Astrocyte (in vitro differentiated cells and primary cell): ENCODE measurements at regions not wholly inside any gene's neighbourhood (a gene's known extent, or its start where the extent isn't known, plus 50 kb on each side); places are given as distances from the start of the nearest gene placed in this dataset.

ENCODE experiments used
- DNase-seq: peaks from one replicate; pipeline ENCODE4 v3.0.0-alpha.2; 2010; ENCODE audit warnings: low read depth
- FAIRE-seq: peaks from 2 replicates; lab custom pipeline; 2011; peaks lifted over from hg19 to GRCh38; lab: Jason Lieb, UNC
- H2AFZ ChIP-seq: 2 replicates; pipeline ENCODE4 v1.6.0; 2012; ENCODE audit warnings: low read depth, low read length, inconsistent platforms
- H3K27ac ChIP-seq: 2 replicates; pipeline ENCODE4 v1.5.1; 2011; ENCODE audit warnings: low read depth, low read length, inconsistent platforms
- H3K27me3 ChIP-seq: 2 replicates; pipeline ENCODE4 v1.6.0; 2011; ENCODE audit warnings: low read length, inconsistent platforms; ENCODE audit not compliant: insufficient read depth
- H3K36me3 ChIP-seq: 2 replicates; pipeline ENCODE4 v1.5.1; 2011; ENCODE audit warnings: low read length, inconsistent platforms; ENCODE audit not compliant: insufficient read depth
- H3K4me1 ChIP-seq: 2 replicates; pipeline ENCODE4 v1.5.1; 2011; ENCODE audit warnings: low read length, inconsistent platforms; ENCODE audit not compliant: insufficient read depth
- H3K4me2 ChIP-seq: 2 replicates; pipeline ENCODE4 v1.6.0; 2012; ENCODE audit warnings: low read length, inconsistent platforms
- H3K4me3 ChIP-seq: 2 replicates; pipeline ENCODE4 v1.5.1; 2011; ENCODE audit warnings: low read depth, mild to moderate bottlenecking, low read length, inconsistent platforms; ENCODE audit not compliant: insufficient read depth
- H3K79me2 ChIP-seq: 2 replicates; pipeline ENCODE4 v1.6.0; 2012; ENCODE audit warnings: mild to moderate bottlenecking, low read length, inconsistent platforms; ENCODE audit not compliant: insufficient read depth
- H3K9ac ChIP-seq: 2 replicates; pipeline ENCODE4 v1.6.0; 2012; ENCODE audit warnings: mild to moderate bottlenecking, low read length, inconsistent platforms
- H3K9me3 ChIP-seq: 2 replicates; pipeline ENCODE4 v1.5.1; 2012; ENCODE audit warnings: low read depth, mild to moderate bottlenecking, low read length, inconsistent platforms; ENCODE audit not compliant: insufficient read depth
- H4K20me1 ChIP-seq: 2 replicates; pipeline ENCODE4 v1.6.0; 2012; ENCODE audit warnings: low read length, inconsistent platforms; ENCODE audit not compliant: insufficient read depth
- H3K27ac Mint-ChIP-seq: one replicate; pipeline ENCODE4 v1.8.0; 2021; ENCODE audit warnings: mild to moderate bottlenecking, mixed read lengths; ENCODE audit not compliant: unreplicated experiment
- H3K27me3 Mint-ChIP-seq: one replicate; pipeline ENCODE4 v1.8.0; 2021; ENCODE audit warnings: low read depth, mixed read lengths; ENCODE audit not compliant: unreplicated experiment
- H3K36me3 Mint-ChIP-seq: one replicate; pipeline ENCODE4 v1.8.0; 2021; ENCODE audit warnings: low read depth, mixed read lengths; ENCODE audit not compliant: unreplicated experiment
- H3K4me1 Mint-ChIP-seq: one replicate; pipeline ENCODE4 v1.8.0; 2021; ENCODE audit warnings: low read depth, mixed read lengths; ENCODE audit not compliant: unreplicated experiment
- H3K4me3 Mint-ChIP-seq: one replicate; pipeline ENCODE4 v1.8.0; 2021; ENCODE audit warnings: mild to moderate bottlenecking, moderate library complexity, mixed read lengths; ENCODE audit not compliant: unreplicated experiment
- H3K9me3 Mint-ChIP-seq: one replicate; pipeline ENCODE4 v1.8.0; 2021; ENCODE audit warnings: mild to moderate bottlenecking, mixed read lengths; ENCODE audit not compliant: unreplicated experiment
- CTCF ChIP-seq: IDR thresholded peaks from 2 replicates; pipeline ENCODE4 v1.5.1; 2011; ENCODE audit warnings: low read depth, mild to moderate bottlenecking, inconsistent platforms, low read length, moderate library complexity; ENCODE audit not compliant: insufficient read depth
- EZH2 ChIP-seq: IDR thresholded peaks from 2 replicates; pipeline ENCODE4 v1.6.1; 2012; ENCODE audit warnings: mild to moderate bottlenecking, low read length, inconsistent platforms; ENCODE audit not compliant: insufficient read depth

- Histone ChIP-seq H4K20me1 (no peaks in the 10 kb centered on the region), H3K79me2 (no peaks in the 10 kb centered on the region), H3K27ac (no peak overlapping the region), H3K9ac (no peak overlapping the region), H3K4me1 (no peaks in the 10 kb centered on the region), H3K4me2 (no peak overlapping the region), H3K4me3 (no peak overlapping the region), H2AFZ (no peak overlapping the region), H3K36me3 (no peaks in the 10 kb centered on the region), H3K9me3 (no peaks in the 10 kb centered on the region), H3K27me3 (no peaks in the 10 kb centered on the region)
- peaks cover 6% of the 10 kb centered on the region for H3K9me3 Mint-ChIP-seq
- H3K27me3 Mint-ChIP-seq, result peaks cover 7% of the 10 kb centered on the region
- H3K27ac Mint-ChIP-seq, result peak overlapping the region; percentile 87
- DNase-seq (no peak), FAIRE-seq (no peak)
- peaks cover 2% of the 10 kb centered on the region for H3K36me3 Mint-ChIP-seq
- peaks cover 18% of the 10 kb centered on the region for H3K4me1 Mint-ChIP-seq
- TF ChIP-seq CTCF, result no peak
- no peak for TF ChIP-seq EZH2
- H3K4me3 Mint-ChIP-seq, result no peak overlapping the region
Observed at GRCh38 chr4:26139310-26139924, 181.4 kb upstream of the RBPJ start.

GRCh38 chr4:26140150-26140898 lies 180.5 kb upstream of the RBPJ start:
- Histone ChIP-seq H3K79me2 (no peaks in the 10 kb centered on the region), H3K27me3 (no peaks in the 10 kb centered on the region), H3K9me3 (no peaks in the 10 kb centered on the region), H4K20me1 (no peaks in the 10 kb centered on the region), H3K4me2 (no peak overlapping the region), H3K4me1 (no peaks in the 10 kb centered on the region), H3K4me3 (no peak overlapping the region), H3K27ac (no peak overlapping the region), H3K36me3 (no peaks in the 10 kb centered on the region), H2AFZ (no peak overlapping the region), H3K9ac (no peak overlapping the region)
- Mint-ChIP-seq H3K27ac (peak overlapping the region; percentile 87), H3K4me3 (no peak overlapping the region), H3K9me3 (peaks cover 7% of the 10 kb centered on the region), H3K27me3 (peaks cover 7% of the 10 kb centered on the region), H3K36me3 (peaks cover 2% of the 10 kb centered on the region), H3K4me1 (peaks cover 24% of the 10 kb centered on the region)
- no peak for FAIRE-seq
- peak; percentile 56 for DNase-seq
- no peak for TF ChIP-seq EZH2
- TF ChIP-seq CTCF, result no peak
